Natural killer cell (primary cell): ENCODE measurements at regions not wholly inside any gene's neighbourhood (a gene's known extent, or its start where the extent isn't known, plus 50 kb on each side); places are given as distances from the start of the nearest gene placed in this dataset.
"Not testable (repeated sequence)": the region's sequence is repeated elsewhere in the genome, so short reads cannot be mapped to it uniquely, and the experiment has no call there.

Experiments used
- ATAC-seq, 3 donors: fragments of 150-1000 bp in 2 of 3; fragments of 200-7000 bp in 1 of 3; cut with Tn5 transposase; 1 replicate in 1 of 3; 2 replicates in 2 of 3; pipeline ENCODE4 v1.10.0; 2021; ENCODE audit warnings: mild to moderate bottlenecking in 2 of 3, moderate library complexity in 2 of 3
- DNase-seq, 2 donors: peaks; one replicate each; pipeline versions ENCODE4 v3.0.0 to v3.0.0-alpha.2; 2013 to 2021; ENCODE audit warnings: mixed read lengths in 1 of 2
- H3K27ac ChIP-seq: one replicate; pipeline ENCODE4 v1.5.1; 2013; ENCODE audit warnings: mild to moderate bottlenecking, low read length
- H3K27me3 ChIP-seq: one replicate; pipeline ENCODE4 v1.6.1; 2013; ENCODE audit warnings: low read length; ENCODE audit not compliant: control insufficient read depth, insufficient read depth
- H3K36me3 ChIP-seq: one replicate; pipeline ENCODE4 v1.6.1; 2013; ENCODE audit warnings: low read length; ENCODE audit not compliant: control insufficient read depth, insufficient read depth
- H3K4me1 ChIP-seq: one replicate; pipeline ENCODE4 v1.6.1; 2013; ENCODE audit warnings: low read length; ENCODE audit not compliant: control insufficient read depth, insufficient read depth
- H3K4me3 ChIP-seq: one replicate; pipeline ENCODE4 v1.5.1; 2013; ENCODE audit warnings: low read length
- H3K9me3 ChIP-seq: one replicate; pipeline ENCODE4 v1.6.1; 2013; ENCODE audit warnings: low read length; ENCODE audit not compliant: control insufficient read depth, insufficient read depth
- H3K27ac Mint-ChIP-seq, 2 donors: one replicate each; pipeline ENCODE4 v1.8.0; 2022; ENCODE audit warnings: mild to moderate bottlenecking in 2 of 2, mixed read lengths in 2 of 2, moderate library complexity in 1 of 2
- H3K27me3 Mint-ChIP-seq, 2 donors: one replicate each; pipeline ENCODE4 v1.8.0; 2022; ENCODE audit warnings: low read depth in 2 of 2, mixed read lengths in 2 of 2
- H3K36me3 Mint-ChIP-seq: one replicate; pipeline ENCODE4 v1.8.0; 2022; ENCODE audit warnings: mixed read lengths
- H3K4me1 Mint-ChIP-seq, 2 donors: one replicate each; pipeline ENCODE4 v1.8.0; 2022; ENCODE audit warnings: mixed read lengths in 2 of 2
- H3K4me3 Mint-ChIP-seq: one replicate; pipeline ENCODE4 v1.8.0; 2022; ENCODE audit warnings: mild to moderate bottlenecking, moderate library complexity, mixed read lengths
- H3K9me3 Mint-ChIP-seq, 2 donors: one replicate each; pipeline ENCODE4 v1.8.0; 2022; ENCODE audit warnings: mixed read lengths in 2 of 2
- WGBS: methylation state at CpG from one replicate; pipeline ENCODE4 v1.1.7; 2013; ENCODE audit warnings: missing lambda C conversion rate; ENCODE audit not compliant: insufficient coverage; 5-methylcytosine and 5-hydroxymethylcytosine counted together
- intact Hi-C: fragments of 100-400 bp; cut with micrococcal nuclease; formaldehyde crosslinking; loops from one replicate; pipeline ENCODE4 v1.14.2; 2022
- TF ChIP-seq, protein P1 (sequence below): fragments of 200-600 bp; IDR thresholded peaks from one replicate; pipeline ENCODE4 v1.8.0; 2022; ENCODE audit warnings: antibody characterized with exemption

DNA sequence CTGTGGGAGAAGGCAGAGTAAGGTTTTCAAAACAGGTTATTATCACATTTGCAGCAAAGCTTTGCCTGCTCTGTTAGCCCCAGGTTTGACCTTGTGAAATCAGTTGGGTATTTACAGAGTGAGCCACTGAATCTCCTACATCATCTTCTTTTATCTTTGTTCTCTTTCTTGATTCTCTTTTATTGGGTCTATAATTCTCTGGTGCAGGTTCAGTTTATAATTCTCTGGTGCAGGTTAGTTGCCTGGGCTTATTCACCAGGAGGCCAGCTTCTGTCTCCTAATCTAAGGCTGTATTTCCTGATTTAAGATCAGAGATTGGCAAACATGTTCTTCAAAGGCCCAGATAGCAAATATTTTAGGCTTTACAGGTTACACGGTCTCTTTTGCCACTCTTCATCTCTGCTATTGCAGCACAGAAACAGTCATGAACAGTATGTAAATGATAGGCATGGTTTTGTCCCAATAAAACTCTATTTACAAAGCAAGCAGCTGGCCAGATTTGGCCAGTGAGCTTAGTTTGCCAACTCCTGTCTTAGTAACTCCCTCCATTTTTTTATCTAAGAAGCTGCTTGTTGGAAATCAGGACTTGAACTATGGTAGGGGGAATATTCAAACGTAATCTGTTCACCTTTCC lies 205.0 kb upstream of the RIMS1 start:
- Histone ChIP-seq H3K4me1 (no peaks in the 10 kb centered on the region), H3K27me3 (no peaks in the 10 kb centered on the region), H3K4me3 (no peak overlapping the region), H3K36me3 (no peaks in the 10 kb centered on the region), H3K27ac (no peak overlapping the region), H3K9me3 (no peaks in the 10 kb centered on the region)
- H3K27ac Mint-ChIP-seq, result no peak overlapping the region
- H3K4me1 Mint-ChIP-seq, result no peaks in the 10 kb centered on the region
- H3K9me3 Mint-ChIP-seq, result peaks cover 3 to 13% of the 10 kb centered on the region in 2 donors
- TF ChIP-seq, protein P1, sequence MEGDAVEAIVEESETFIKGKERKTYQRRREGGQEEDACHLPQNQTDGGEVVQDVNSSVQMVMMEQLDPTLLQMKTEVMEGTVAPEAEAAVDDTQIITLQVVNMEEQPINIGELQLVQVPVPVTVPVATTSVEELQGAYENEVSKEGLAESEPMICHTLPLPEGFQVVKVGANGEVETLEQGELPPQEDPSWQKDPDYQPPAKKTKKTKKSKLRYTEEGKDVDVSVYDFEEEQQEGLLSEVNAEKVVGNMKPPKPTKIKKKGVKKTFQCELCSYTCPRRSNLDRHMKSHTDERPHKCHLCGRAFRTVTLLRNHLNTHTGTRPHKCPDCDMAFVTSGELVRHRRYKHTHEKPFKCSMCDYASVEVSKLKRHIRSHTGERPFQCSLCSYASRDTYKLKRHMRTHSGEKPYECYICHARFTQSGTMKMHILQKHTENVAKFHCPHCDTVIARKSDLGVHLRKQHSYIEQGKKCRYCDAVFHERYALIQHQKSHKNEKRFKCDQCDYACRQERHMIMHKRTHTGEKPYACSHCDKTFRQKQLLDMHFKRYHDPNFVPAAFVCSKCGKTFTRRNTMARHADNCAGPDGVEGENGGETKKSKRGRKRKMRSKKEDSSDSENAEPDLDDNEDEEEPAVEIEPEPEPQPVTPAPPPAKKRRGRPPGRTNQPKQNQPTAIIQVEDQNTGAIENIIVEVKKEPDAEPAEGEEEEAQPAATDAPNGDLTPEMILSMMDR, result no peak
- intact Hi-C loops, result no loop called here
- 76% methylated on average over 2 of the region's 2 CpGs for WGBS
- H3K36me3 Mint-ChIP-seq, result peaks cover 9% of the 10 kb centered on the region
- DNase-seq (no peak), ATAC-seq (no peak)
- no peak overlapping the region for H3K4me3 Mint-ChIP-seq
- H3K27me3 Mint-ChIP-seq, result no peaks in the 10 kb centered on the region

DNA sequence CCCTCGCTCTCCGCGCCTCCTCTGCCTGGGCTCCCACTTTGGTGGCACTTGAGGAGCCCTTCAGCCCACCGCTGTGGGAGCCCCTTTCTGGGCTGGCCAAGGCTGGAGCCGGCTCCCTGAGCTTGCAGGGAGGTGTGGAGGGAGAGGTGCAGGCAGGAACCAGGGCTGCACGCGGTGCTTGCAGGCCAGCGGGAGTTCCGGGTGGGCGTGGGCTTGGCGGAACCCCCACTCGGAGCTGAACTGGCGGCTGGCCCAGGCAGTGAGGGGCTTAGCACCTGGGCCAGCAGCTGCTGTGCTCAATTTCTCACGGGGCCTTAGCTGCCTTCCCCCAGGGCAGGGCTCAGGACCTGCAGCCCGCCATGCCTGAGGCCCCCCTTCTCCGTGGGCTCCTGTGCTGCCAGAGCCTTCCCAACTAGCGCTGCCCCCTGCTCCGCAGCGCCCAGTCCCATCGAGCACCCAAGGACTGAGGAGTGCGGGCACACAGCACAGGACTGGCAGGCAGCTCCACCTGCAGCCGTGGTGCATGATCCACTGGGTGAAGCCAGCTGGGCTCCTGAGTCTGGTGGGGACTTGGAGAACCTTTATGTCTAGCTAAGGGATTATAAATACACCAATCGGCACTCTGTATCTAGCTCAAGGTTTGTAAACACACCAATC lies 200.2 kb upstream of the RIMS1 start:
- H3K27me3 ChIP-seq, H3K4me1 Mint-ChIP-seq, H3K27me3 Mint-ChIP-seq, intact Hi-C loops, ATAC-seq, H3K36me3 Mint-ChIP-seq, H3K4me3 Mint-ChIP-seq, H3K27ac ChIP-seq, H3K9me3 Mint-ChIP-seq, H3K36me3 ChIP-seq, H3K4me1 ChIP-seq, H3K27ac Mint-ChIP-seq, DNase-seq, H3K9me3 ChIP-seq, H3K4me3 ChIP-seq: not testable (repeated sequence)
- WGBS, result 92% methylated on average over 23 of the region's 23 CpGs

DNA sequence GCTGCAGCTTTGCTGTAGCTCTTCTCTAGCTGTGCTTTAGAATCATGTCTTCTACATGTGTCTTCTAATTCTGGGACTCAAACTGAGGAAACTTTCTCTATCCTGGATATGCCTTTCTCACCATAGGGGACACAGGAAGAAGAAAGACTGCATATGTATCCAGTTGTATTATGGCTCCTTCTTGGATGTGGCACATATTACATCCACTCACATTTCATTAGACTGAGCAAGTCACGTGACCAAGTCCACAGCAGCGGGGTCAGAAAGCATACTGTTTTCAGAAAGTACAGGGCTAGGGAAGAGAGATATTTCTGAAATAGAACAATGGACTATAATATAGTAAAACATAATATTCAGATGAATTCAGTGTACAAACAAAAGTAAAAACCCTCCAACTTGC lies 187.6 kb upstream of the RIMS1 start:
- Mint-ChIP-seq H3K9me3 (peaks cover 3 to 7% of the 10 kb centered on the region in 2 donors), H3K27me3 (no peaks in the 10 kb centered on the region), H3K4me1 (no peaks in the 10 kb centered on the region), H3K27ac (no peak overlapping the region), H3K4me3 (no peak overlapping the region), H3K36me3 (no peaks in the 10 kb centered on the region)
- no peaks in the 10 kb centered on the region for H3K4me1 ChIP-seq
- H3K27me3 ChIP-seq, result no peaks in the 10 kb centered on the region
- WGBS, result no CpG with 5 or more reads among the region's 2 CpGs
- ATAC-seq (no peak), DNase-seq (no peak)
- TF ChIP-seq, protein P1, result no peak
- intact Hi-C loops, result no loop called here
- no peaks in the 10 kb centered on the region for H3K36me3 ChIP-seq
- no peak overlapping the region for H3K4me3 ChIP-seq
- no peak overlapping the region for H3K27ac ChIP-seq
- no peaks in the 10 kb centered on the region for H3K9me3 ChIP-seq

DNA sequence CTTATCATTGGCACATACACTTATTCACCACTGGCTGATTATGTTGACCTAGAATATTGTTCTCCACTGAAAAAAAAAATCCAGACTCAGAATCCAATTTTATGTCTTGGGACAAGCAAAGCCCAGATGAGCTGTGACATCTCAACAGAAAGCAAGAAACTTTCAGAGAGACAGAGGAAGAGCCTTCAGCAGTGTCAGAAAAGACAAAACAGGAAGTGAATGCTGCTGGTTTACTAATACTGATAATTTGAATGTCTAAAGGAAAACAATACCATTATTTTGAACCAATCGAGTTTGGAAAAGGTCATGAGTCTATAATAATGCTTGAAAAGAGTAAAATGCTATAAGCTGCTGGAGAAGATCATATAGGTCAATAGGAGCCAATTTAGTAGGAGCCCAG lies 179.8 kb upstream of the RIMS1 start:
- H3K27ac Mint-ChIP-seq, result no peak overlapping the region
- no peaks in the 10 kb centered on the region for H3K36me3 ChIP-seq
- H3K27me3 Mint-ChIP-seq, result no peaks in the 10 kb centered on the region
- H3K4me1 ChIP-seq, result no peaks in the 10 kb centered on the region
- H3K4me3 ChIP-seq, result no peak overlapping the region
- DNase-seq (no peak), ATAC-seq (no peak)
- no peaks in the 10 kb centered on the region for H3K27me3 ChIP-seq
- intact Hi-C loops, result no loop called here
- no peak overlapping the region for H3K4me3 Mint-ChIP-seq
- H3K36me3 Mint-ChIP-seq, result no peaks in the 10 kb centered on the region
- WGBS, result 20% methylated on average over 1 of the region's 1 CpG
- H3K9me3 Mint-ChIP-seq, result peaks cover 0 to 4% of the 10 kb centered on the region in 2 donors
- no peaks in the 10 kb centered on the region for H3K9me3 ChIP-seq
- H3K27ac ChIP-seq, result no peak overlapping the region
- H3K4me1 Mint-ChIP-seq, result no peaks in the 10 kb centered on the region
- TF ChIP-seq, protein P1, result no peak
